Aorta (tissue), 5 donors: ENCODE measurements at regions not wholly inside any gene's neighbourhood (a gene's known extent, or its start where the extent isn't known, plus 50 kb on each side); places are given as distances from the start of the nearest gene placed in this dataset.

Experiments
- ATAC-seq: fragments of 200-7000 bp; cut with Tn5 transposase; one replicate; pipeline ENCODE4 v1.9.1; 2022; ENCODE audit warnings: moderate library complexity; ENCODE audit not compliant: low FRiP score
- DNase-seq, 2 donors: peaks; one replicate each; pipeline ENCODE4 v3.0.0-alpha.2; 2020
- H3K27ac ChIP-seq, 2 donors: one replicate each; pipeline ENCODE4 v1.5.1; 2013; ENCODE audit warnings: low read length in 2 of 2, mild to moderate bottlenecking in 2 of 2, moderate library complexity in 2 of 2, control low read depth in 1 of 2, inconsistent platforms in 1 of 2, low read depth in 1 of 2
- H3K27me3 ChIP-seq, 2 donors: one replicate each; pipeline ENCODE4 v1.6.1; 2013; ENCODE audit warnings: control low read depth in 1 of 2, low read length in 1 of 2, mild to moderate bottlenecking in 1 of 2, moderate library complexity in 1 of 2; ENCODE audit not compliant: insufficient read depth in 2 of 2, control insufficient read depth in 1 of 2
- H3K36me3 ChIP-seq, 2 donors: one replicate each; pipeline ENCODE4 v1.6.1; 2013; ENCODE audit warnings: control low read depth in 1 of 2, low read length in 1 of 2, mild to moderate bottlenecking in 1 of 2; ENCODE audit not compliant: insufficient read depth in 2 of 2, control insufficient read depth in 1 of 2
- H3K4me1 ChIP-seq, 2 donors: one replicate each; pipeline ENCODE4 v1.6.1; 2013; ENCODE audit warnings: low read length in 2 of 2, control low read depth in 1 of 2, mild to moderate bottlenecking in 1 of 2, moderate library complexity in 1 of 2; ENCODE audit not compliant: insufficient read depth in 2 of 2, control insufficient read depth in 1 of 2
- H3K4me3 ChIP-seq, 2 donors: one replicate each; pipeline ENCODE4 v1.5.1; 2013; ENCODE audit warnings: low read length in 2 of 2, control low read depth in 1 of 2, mild to moderate bottlenecking in 1 of 2
- H3K9me3 ChIP-seq: one replicate; pipeline ENCODE4 v1.6.1; 2013; ENCODE audit warnings: mild to moderate bottlenecking, low read length; ENCODE audit not compliant: control insufficient read depth
- WGBS, 2 donors: extraction: QIAGEN DNeasy Blood & Tissue Kit; methylation state at CpG; one replicate each; pipeline ENCODE4 v1.1.7; 2013; 5-methylcytosine and 5-hydroxymethylcytosine counted together
- intact Hi-C, 2 donors: fragments of 100-400 bp; cut with DNase I; formaldehyde crosslinking; loops; one replicate each; pipeline versions ENCODE4 v1.14.2 to v1.15.0; 2022
- donor health status: healthy with polysubstance abuse.
- donor health status: Bipolar disorder and iron deficiency.
- donor health status: DM: no; HTN: no; CAD: no.
- donor health status: DM: no; HTN: no; CAD: no.
- donor health status: DM: yes; HTN: yes; CAD: no.

- H3K4me1 ChIP-seq: no peaks in the 10 kb centered on the region
- H3K4me3 ChIP-seq: no peak overlapping the region
- no peaks in the 10 kb centered on the region for H3K36me3 ChIP-seq
- DNase-seq (no peak), ATAC-seq (no peak)
- H3K27ac ChIP-seq: no peak overlapping the region
- intact Hi-C loops: no loop called here
- no peaks in the 10 kb centered on the region for H3K9me3 ChIP-seq
- H3K27me3 ChIP-seq: no peaks in the 10 kb centered on the region
- 75 to 76% methylated on average over 2 of the region's 2 CpGs for WGBS, 2 donors
Measured at GRCh38 chr12:61857968-61858367, 402.2 kb upstream of the USP15 start.

GRCh38 chr12:61860451-61860850 is 399.8 kb upstream of the USP15 start:
- no peaks in the 10 kb centered on the region for H3K27me3 ChIP-seq
- no peak overlapping the region for H3K4me3 ChIP-seq
- no peaks in the 10 kb centered on the region for H3K4me1 ChIP-seq
- intact Hi-C loops: no loop called here
- H3K9me3 ChIP-seq: no peaks in the 10 kb centered on the region
- ATAC-seq: no peak
- DNase-seq: no peak
- no peak overlapping the region for H3K27ac ChIP-seq
- no peaks in the 10 kb centered on the region for H3K36me3 ChIP-seq

GRCh38 chr12:61862986-61863385 is 397.2 kb upstream of the USP15 start:
- WGBS, 2 donors: 89 to 91% methylated on average over 2 of the region's 2 CpGs
- no peak overlapping the region for H3K4me3 ChIP-seq
- no peaks in the 10 kb centered on the region for H3K27me3 ChIP-seq
- H3K4me1 ChIP-seq: no peaks in the 10 kb centered on the region
- no peaks in the 10 kb centered on the region for H3K36me3 ChIP-seq
- intact Hi-C loops: no loop called here
- no peaks in the 10 kb centered on the region for H3K9me3 ChIP-seq
- no peak for DNase-seq
- no peak for ATAC-seq
- no peak overlapping the region for H3K27ac ChIP-seq

- WGBS, 2 donors: 77 to 78% methylated on average over 6 of the region's 6 CpGs
- DNase-seq (no peak), ATAC-seq (no peak)
- no peaks in the 10 kb centered on the region for H3K4me1 ChIP-seq
- no peaks in the 10 kb centered on the region for H3K36me3 ChIP-seq
- H3K4me3 ChIP-seq: no peak overlapping the region
- H3K27me3 ChIP-seq: no peaks in the 10 kb centered on the region
- no peaks in the 10 kb centered on the region for H3K9me3 ChIP-seq
- intact Hi-C loops: no loop called here
- H3K27ac ChIP-seq: no peak overlapping the region
Measured at GRCh38 chr12:61863811-61864210, 396.4 kb upstream of the USP15 start.

GRCh38 chr12:61869796-61870195 is 390.4 kb upstream of the USP15 start:
- no peaks in the 10 kb centered on the region for H3K4me1 ChIP-seq
- no peak overlapping the region for H3K4me3 ChIP-seq
- DNase-seq: no peak
- ATAC-seq: no peak
- no peaks in the 10 kb centered on the region for H3K36me3 ChIP-seq
- H3K27me3 ChIP-seq: no peaks in the 10 kb centered on the region
- H3K9me3 ChIP-seq: no peaks in the 10 kb centered on the region
- intact Hi-C loops: no loop called here
- H3K27ac ChIP-seq: no peak overlapping the region
- WGBS, 2 donors: 96 to 98% methylated on average over 2 of the region's 2 CpGs

- 80 to 85% methylated on average over 3 of the region's 3 CpGs for WGBS, 2 donors
Measured at GRCh38 chr12:61870658-61871484, 389.3 kb upstream of the USP15 start.

GRCh38 chr12:61871485-61871810 is 388.8 kb upstream of the USP15 start:
- Histone ChIP-seq H3K27ac (no peak overlapping the region), H3K27me3 (no peaks in the 10 kb centered on the region), H3K36me3 (no peaks in the 10 kb centered on the region), H3K9me3 (no peaks in the 10 kb centered on the region), H3K4me1 (no peaks in the 10 kb centered on the region), H3K4me3 (no peak overlapping the region)
- WGBS, 2 donors: 83 to 86% methylated on average over 5 of the region's 5 CpGs
- ATAC-seq (no peak), DNase-seq (no peak)
- intact Hi-C loops: no loop called here

More at GRCh38 chr12:61870658-61871484, 389.3 kb upstream of the USP15 start:
- H3K27ac ChIP-seq: no peak overlapping the region
- H3K4me1 ChIP-seq: no peaks in the 10 kb centered on the region
- H3K9me3 ChIP-seq: no peaks in the 10 kb centered on the region
- ATAC-seq (no peak), DNase-seq (no peak)
- H3K36me3 ChIP-seq: no peaks in the 10 kb centered on the region
- H3K27me3 ChIP-seq: no peaks in the 10 kb centered on the region
- no peak overlapping the region for H3K4me3 ChIP-seq
- intact Hi-C loops: no loop called here

GRCh38 chr12:61879229-61879628 is 381.0 kb upstream of the USP15 start:
- 96% methylated on average over 9 of the region's 9 CpGs for WGBS, 2 donors
- Histone ChIP-seq H3K4me1 (peaks cover 0 to 2% of the 10 kb centered on the region in 2 donors), H3K27ac (no peak overlapping the region), H3K9me3 (no peaks in the 10 kb centered on the region), H3K27me3 (no peaks in the 10 kb centered on the region), H3K36me3 (no peaks in the 10 kb centered on the region), H3K4me3 (no peak overlapping the region)
- ATAC-seq: no peak
- intact Hi-C loops: no loop called here
- no peak for DNase-seq

- peaks cover 0 to 2% of the 10 kb centered on the region in 2 donors for H3K4me1 ChIP-seq
- no peaks in the 10 kb centered on the region for H3K36me3 ChIP-seq
- WGBS, 2 donors: 90% methylated on average over 7 of the region's 7 CpGs
- no peak for ATAC-seq
- intact Hi-C loops: no loop called here
- no peaks in the 10 kb centered on the region for H3K27me3 ChIP-seq
- no peak overlapping the region for H3K27ac ChIP-seq
- H3K9me3 ChIP-seq: no peaks in the 10 kb centered on the region
- H3K4me3 ChIP-seq: no peak overlapping the region
- DNase-seq: no peak
Measured at GRCh38 chr12:61880186-61880585, 380.0 kb upstream of the USP15 start.
